K562 (cell line): ENCODE measurements at regions not wholly inside any gene's neighbourhood (a gene's known extent, or its start where the extent isn't known, plus 50 kb on each side); places are given as distances from the start of the nearest gene placed in this dataset.

Experiments used
- ATF3 ChIP-seq, 2 experiments: fragments of 450-650 bp in 1 of 2; sonication (generic) in 1 of 2; formaldehyde crosslinking in 1 of 2; IDR thresholded peaks in 1 of 2; conservative IDR thresholded peaks in 1 of 2; 2 replicates each; pipeline versions ENCODE4 v1.6.1 to v1.8.1; 2016 to 2023; ENCODE audit warnings: mild to moderate bottlenecking in 2 of 2, moderate library complexity in 2 of 2, inconsistent platforms in 1 of 2, missing genetic modification reagents in 1 of 2
- CTCF ChIP-seq, 3 experiments: IDR thresholded peaks in 2 of 3; conservative IDR thresholded peaks in 1 of 3; 2 replicates each; pipeline ENCODE4 v1.5.1; 2011 to 2012; ENCODE audit warnings: low read length in 3 of 3, mild to moderate bottlenecking in 3 of 3, control low read depth in 2 of 3, improper control_type of control experiment in 1 of 3, inconsistent platforms in 1 of 3, low read depth in 1 of 3, mixed read lengths in 1 of 3, moderate library complexity in 1 of 3; ENCODE audit not compliant: insufficient read depth in 2 of 3
- CUX1 ChIP-seq: fragments of 200-800 bp; sonication (Bioruptor generic); IDR thresholded peaks from 2 replicates; pipeline ENCODE4 v1.6.1; 2016; ENCODE audit warnings: missing genetic modification characterization, missing compliant biosample characterization
- KAT8 ChIP-seq: fragments of 450-650 bp; IDR thresholded peaks from 2 replicates; pipeline ENCODE4 v1.6.1; 2016; ENCODE audit warnings: low read depth, mild to moderate bottlenecking
- NFE2L1 ChIP-seq: fragments of 450-650 bp; IDR thresholded peaks from 2 replicates; pipeline ENCODE4 v1.6.1; 2016; ENCODE audit warnings: missing genetic modification characterization, low read depth, mild to moderate bottlenecking, missing compliant biosample characterization, moderate library complexity, borderline replicate concordance
- POLR2AphosphoS5 ChIP-seq: IDR thresholded peaks from 2 replicates; pipeline ENCODE4 v1.6.1; 2011; ENCODE audit warnings: mild to moderate bottlenecking, low read depth, low read length, moderate library complexity; ENCODE audit not compliant: control insufficient read depth, insufficient read depth
- RFX5 ChIP-seq: IDR thresholded peaks from 2 replicates; pipeline ENCODE4 v1.6.1; 2011; ENCODE audit warnings: low read depth, mild to moderate bottlenecking, improper control_type of control experiment, low read length
- TCF7L2 ChIP-seq: fragments of 150-350 bp; IDR thresholded peaks from 2 replicates; pipeline ENCODE4 v1.6.1; 2016; ENCODE audit warnings: low read depth, mild to moderate bottlenecking, low read length, moderate library complexity
- TEAD4 ChIP-seq, 2 experiments: sonication (generic) in 1 of 2; formaldehyde crosslinking in 1 of 2; IDR thresholded peaks; 2 replicates each; pipeline versions ENCODE4 v1.6.1 to v1.8.0; 2012 to 2022; ENCODE audit warnings: borderline replicate concordance in 1 of 2, inconsistent platforms in 1 of 2, low read length in 1 of 2, mild to moderate bottlenecking in 1 of 2, missing genetic modification reagents in 1 of 2

- TF ChIP-seq TEAD4 (IDR thresholded peaks at IDR 0.05; ENCODE audit: low read length) (no peak), TEAD4 (CRISPR knock-in tag; IDR thresholded peaks at IDR 0.05; ENCODE audit: borderline replicate concordance) (no peak), CUX1 (CRISPR knock-in tag) (no peak), NFE2L1 (tag) (no peak), KAT8 (no peak), ATF3 (IDR thresholded peaks at IDR 0.05) (no peak), ATF3 (CRISPR knock-in tag; conservative IDR thresholded peaks at IDR 0.05) (no peak), POLR2AphosphoS5 (no peak), TCF7L2 (no peak), RFX5 (no peak), CTCF (IDR thresholded peaks at IDR 0.05 in 2 of 3, conservative IDR thresholded peaks at IDR 0.05 in 1 of 3; ENCODE audit: insufficient read depth in 2 of 3, low read depth in 1 of 3, low read length in 3 of 3) (no peak)
Observed at GRCh38 chr9:11779971-11780370, 913.2 kb upstream of the TYRP1 start.
